Stimulated activated CD4-positive, alpha-beta T cell treated with anti-CD3 and anti-CD28 coated beads, Interleukin-15, amount 100 ng/mL, for 24 hours (primary cell): ENCODE measurements at regions not wholly inside any gene's neighbourhood (a gene's known extent, or its start where the extent isn't known, plus 50 kb on each side); places are given as distances from the start of the nearest gene placed in this dataset.
"Not testable (repeated sequence)": the region's sequence is repeated elsewhere in the genome, so short reads cannot be mapped to it uniquely, and the experiment has no call there.

Experiments
- DNase-seq: peaks from one replicate; pipeline ENCODE4 v3.0.0-alpha.2; 2020

- DNase-seq, result not testable (repeated sequence)
These were observed 53.1 kb upstream of the LPCAT1 start for GRCh38 chr5:1576851-1577250.

- DNase-seq, result not testable (repeated sequence)
These were observed 52.4 kb upstream of the LPCAT1 start for GRCh38 chr5:1575991-1576714.

- not testable (repeated sequence) for DNase-seq
These were observed 51.7 kb upstream of the LPCAT1 start for GRCh38 chr5:1575491-1575890.

GRCh38 chr5:1574023-1574318 is 50.2 kb upstream of the LPCAT1 start:
- DNase-seq, result not testable (repeated sequence)

GRCh38 chr5:1573217-1574022 is 49.7 kb upstream of the LPCAT1 start:
- not testable (repeated sequence) for DNase-seq
